Adrenal gland (tissue), 9 donors: ENCODE measurements at regions not wholly inside any gene's neighbourhood (a gene's known extent, or its start where the extent isn't known, plus 50 kb on each side); places are given as distances from the start of the nearest gene placed in this dataset.

Experiments used
- DNase-seq, 7 donors: peaks; one replicate each; pipeline ENCODE4 v3.0.0-alpha.2; 2019 to 2020
- H3K27ac ChIP-seq, 5 donors: fragments of 200-600 bp; sonication (generic) in 4 of 5; 1 replicate in 3 of 5; 2 replicates in 2 of 5; pipeline versions ENCODE4 v1.5.1 to v1.8.0; 2016 to 2020; ENCODE audit warnings: mild to moderate bottlenecking in 1 of 5
- H3K27me3 ChIP-seq: fragments of 200-600 bp; 2 replicates; pipeline ENCODE4 v1.8.0; 2021
- H3K36me3 ChIP-seq, 2 donors: fragments of 200-600 bp; replicated peaks in 1 of 2; 1 replicate in 1 of 2; 2 replicates in 1 of 2; pipeline versions ENCODE4 v1.5.1 to v1.8.0; 2018 to 2022
- H3K4me1 ChIP-seq, 2 donors: fragments of 200-600 bp; replicated peaks in 1 of 2; 1 replicate in 1 of 2; 2 replicates in 1 of 2; pipeline versions ENCODE4 v1.5.1 to v1.8.0; 2018 to 2021
- H3K4me3 ChIP-seq, 4 donors: fragments of 200-600 bp; sonication (generic) in 3 of 4; one replicate each; pipeline ENCODE4 v1.5.1; 2016 to 2018
- H3K9me3 ChIP-seq, 3 donors: fragments of 200-600 bp; sonication (generic) in 1 of 3; replicated peaks in 1 of 3; 1 replicate in 2 of 3; 2 replicates in 1 of 3; pipeline versions ENCODE4 v1.5.1 to v1.8.0; 2016 to 2021
- CTCF ChIP-seq, 6 experiments: fragments of 450-650 bp in 4 of 6; fragments of 200-600 bp in 2 of 6; sonication (generic) in 1 of 6; IDR thresholded peaks; 1 replicate in 5 of 6; 2 replicates in 1 of 6; pipeline versions ENCODE4 v1.5.1 to v1.8.0; 2016 to 2021; ENCODE audit warnings: antibody characterized with exemption in 6 of 6, mild to moderate bottlenecking in 2 of 6, moderate library complexity in 1 of 6
- POLR2A ChIP-seq, 2 donors: fragments of 450-650 bp; IDR thresholded peaks; one replicate each; pipeline ENCODE4 v1.6.1; 2017; ENCODE audit warnings: antibody characterized with exemption in 2 of 2, mild to moderate bottlenecking in 2 of 2, moderate library complexity in 1 of 2
- WGBS, 4 donors: extraction: QIAGEN DNeasy Blood & Tissue Kit in 2 of 4; methylation state at CpG; one replicate each; pipeline versions ENCODE4 v1.1.5 to v1.1.7; 2013 to 2017; 5-methylcytosine and 5-hydroxymethylcytosine counted together
- intact Hi-C, 2 donors: fragments of 100-400 bp; cut with DNase I; formaldehyde crosslinking; loops; one replicate each; pipeline versions ENCODE4 v1.14.1 to v1.15.0; 2022 to 2023
- donor health status: healthy with polysubstance abuse.
- donor health status: Bipolar disorder and iron deficiency.
- donor health status: DM: yes; HTN: yes; CAD: no.
- donor health status: DM: no; HTN: no; CAD: no.
- donor health status: DM: no; HTN: no; CAD: no.

GRCh38 chr2:211181626-211182025, 625.2 kb downstream of the CPS1 start:
- Histone ChIP-seq H3K27ac (no peak overlapping the region), H3K4me1 (no peaks in the 10 kb centered on the region), H3K9me3 (no peaks in the 10 kb centered on the region), H3K27me3 (no peaks in the 10 kb centered on the region), H3K4me3 (no peak overlapping the region), H3K36me3 (no peaks in the 10 kb centered on the region)
- intact Hi-C loops: no loop called here
- WGBS, 4 donors: 35 to 51% (median 44%) methylated on average over 4 to 5 of the region's 5 CpGs
- TF ChIP-seq CTCF (IDR thresholded peaks at IDR 0.05): no peak
- no peak for TF ChIP-seq POLR2A (IDR thresholded peaks at IDR 0.05)
- DNase-seq: no peak

GRCh38 chr2:211187602-211188001, 631.2 kb downstream of the CPS1 start:
- Histone ChIP-seq H3K36me3 (no peaks in the 10 kb centered on the region), H3K9me3 (no peaks in the 10 kb centered on the region), H3K4me3 (no peak overlapping the region), H3K27ac (no peak overlapping the region), H3K4me1 (no peaks in the 10 kb centered on the region), H3K27me3 (no peaks in the 10 kb centered on the region)
- TF ChIP-seq POLR2A (IDR thresholded peaks at IDR 0.05) (no peak), CTCF (IDR thresholded peaks at IDR 0.05) (no peak)
- no peak for DNase-seq
- intact Hi-C loops: no loop called here

GRCh38 chr2:211203986-211204385, 647.6 kb downstream of the CPS1 start:
- Histone ChIP-seq H3K4me1 (no peaks in the 10 kb centered on the region), H3K9me3 (no peaks in the 10 kb centered on the region), H3K4me3 (no peak overlapping the region), H3K27ac (no peak overlapping the region), H3K36me3 (no peaks in the 10 kb centered on the region), H3K27me3 (no peaks in the 10 kb centered on the region)
- DNase-seq: no peak
- no peak for TF ChIP-seq POLR2A (IDR thresholded peaks at IDR 0.05)
- no peak for TF ChIP-seq CTCF (IDR thresholded peaks at IDR 0.05)
- intact Hi-C loops: no loop called here

GRCh38 chr2:211204456-211204855, 648.1 kb downstream of the CPS1 start:
- WGBS, 4 donors: 47 to 56% (median 52%) methylated on average over 2 of the region's 2 CpGs
- Histone ChIP-seq H3K9me3 (no peaks in the 10 kb centered on the region), H3K27me3 (no peaks in the 10 kb centered on the region)

More at GRCh38 chr2:211204456-211204855, 648.1 kb downstream of the CPS1 start:
- H3K4me3 ChIP-seq: no peak overlapping the region
- no peak for DNase-seq
- TF ChIP-seq CTCF (IDR thresholded peaks at IDR 0.05) (no peak), POLR2A (IDR thresholded peaks at IDR 0.05) (no peak)
- intact Hi-C loops: no loop called here
- H3K27ac ChIP-seq: no peak overlapping the region
- H3K4me1 ChIP-seq: no peaks in the 10 kb centered on the region
- H3K36me3 ChIP-seq: no peaks in the 10 kb centered on the region
